SK-N-SH treated with all-trans-retinoic acid at 6 μM for 48 hours (cell line): ENCODE measurements at regions not wholly inside any gene's neighbourhood (a gene's known extent, or its start where the extent isn't known, plus 50 kb on each side); places are given as distances from the start of the nearest gene placed in this dataset.

Experiments
- ARNTL ChIP-seq: fragments of 450-650 bp; formaldehyde crosslinking; IDR thresholded peaks from 2 replicates; pipeline ENCODE4 v1.5.0; 2020; ENCODE audit warnings: low read depth, mild to moderate bottlenecking, moderate library complexity, borderline replicate concordance
- CSDC2 ChIP-seq: fragments of 250-450 bp; sonication (Bioruptor Pico); IDR thresholded peaks from 2 replicates; pipeline ENCODE4 v1.5.0; 2020; ENCODE audit warnings: mild to moderate bottlenecking, moderate library complexity
- GLIS3 ChIP-seq: fragments of 250-450 bp; sonication (Bioruptor Pico); IDR thresholded peaks from 2 replicates; pipeline ENCODE4 v1.5.0; 2020; ENCODE audit warnings: mild to moderate bottlenecking, moderate library complexity
- ZFP3 ChIP-seq: fragments of 250-450 bp; sonication (Bioruptor Pico); IDR thresholded peaks from 2 replicates; pipeline ENCODE4 v1.5.0; 2020; ENCODE audit warnings: mild to moderate bottlenecking, moderate library complexity
- ZFP30 ChIP-seq: fragments of 450-650 bp; formaldehyde crosslinking; IDR thresholded peaks from 2 replicates; pipeline ENCODE4 v1.5.0; 2022; ENCODE audit warnings: mild to moderate bottlenecking, moderate library complexity
- TF ChIP-seq, protein P1 (sequence below): fragments of 250-450 bp; sonication (Bioruptor Pico); IDR thresholded peaks from 2 replicates; pipeline ENCODE4 v1.5.1; 2020; ENCODE audit warnings: low read depth, mild to moderate bottlenecking, moderate library complexity
- TF ChIP-seq, protein P2 (sequence below): fragments of 250-450 bp; sonication (Bioruptor Pico); IDR thresholded peaks from 2 replicates; pipeline ENCODE4 v1.8.0; 2020; ENCODE audit warnings: mild to moderate bottlenecking, moderate library complexity, borderline replicate concordance

DNA sequence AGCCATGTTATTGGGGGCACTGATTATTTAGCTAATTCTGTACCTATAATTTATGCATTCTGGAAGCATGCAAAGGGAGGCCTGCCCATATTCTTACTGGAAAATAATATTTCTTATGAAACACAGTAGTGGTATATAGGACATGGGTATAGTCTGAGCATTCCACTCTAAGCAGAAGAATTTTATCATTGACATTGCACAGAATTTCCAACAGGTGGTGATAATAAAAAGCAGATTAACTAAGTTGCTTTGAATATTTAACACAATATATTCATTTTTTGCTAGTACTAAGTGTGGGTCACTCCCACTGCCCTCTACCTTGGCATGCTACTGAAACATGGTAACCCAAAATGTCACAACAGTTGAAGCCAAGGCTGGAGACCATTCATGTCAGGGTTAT lies 728.8 kb upstream of the FAT3 start:
- no peak for TF ChIP-seq ZFP30 (CRISPR knock-in tag)
- TF ChIP-seq, protein P1, sequence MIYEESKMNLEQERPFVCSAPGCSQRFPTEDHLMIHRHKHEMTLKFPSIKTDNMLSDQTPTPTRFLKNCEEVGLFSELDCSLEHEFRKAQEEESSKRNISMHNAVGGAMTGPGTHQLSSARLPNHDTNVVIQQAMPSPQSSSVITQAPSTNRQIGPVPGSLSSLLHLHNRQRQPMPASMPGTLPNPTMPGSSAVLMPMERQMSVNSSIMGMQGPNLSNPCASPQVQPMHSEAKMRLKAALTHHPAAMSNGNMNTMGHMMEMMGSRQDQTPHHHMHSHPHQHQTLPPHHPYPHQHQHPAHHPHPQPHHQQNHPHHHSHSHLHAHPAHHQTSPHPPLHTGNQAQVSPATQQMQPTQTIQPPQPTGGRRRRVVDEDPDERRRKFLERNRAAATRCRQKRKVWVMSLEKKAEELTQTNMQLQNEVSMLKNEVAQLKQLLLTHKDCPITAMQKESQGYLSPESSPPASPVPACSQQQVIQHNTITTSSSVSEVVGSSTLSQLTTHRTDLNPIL (CRISPR knock-in tag): no peak
- TF ChIP-seq ARNTL (CRISPR knock-in tag): no peak
- TF ChIP-seq GLIS3 (CRISPR knock-in tag): no peak
- TF ChIP-seq, protein P2, sequence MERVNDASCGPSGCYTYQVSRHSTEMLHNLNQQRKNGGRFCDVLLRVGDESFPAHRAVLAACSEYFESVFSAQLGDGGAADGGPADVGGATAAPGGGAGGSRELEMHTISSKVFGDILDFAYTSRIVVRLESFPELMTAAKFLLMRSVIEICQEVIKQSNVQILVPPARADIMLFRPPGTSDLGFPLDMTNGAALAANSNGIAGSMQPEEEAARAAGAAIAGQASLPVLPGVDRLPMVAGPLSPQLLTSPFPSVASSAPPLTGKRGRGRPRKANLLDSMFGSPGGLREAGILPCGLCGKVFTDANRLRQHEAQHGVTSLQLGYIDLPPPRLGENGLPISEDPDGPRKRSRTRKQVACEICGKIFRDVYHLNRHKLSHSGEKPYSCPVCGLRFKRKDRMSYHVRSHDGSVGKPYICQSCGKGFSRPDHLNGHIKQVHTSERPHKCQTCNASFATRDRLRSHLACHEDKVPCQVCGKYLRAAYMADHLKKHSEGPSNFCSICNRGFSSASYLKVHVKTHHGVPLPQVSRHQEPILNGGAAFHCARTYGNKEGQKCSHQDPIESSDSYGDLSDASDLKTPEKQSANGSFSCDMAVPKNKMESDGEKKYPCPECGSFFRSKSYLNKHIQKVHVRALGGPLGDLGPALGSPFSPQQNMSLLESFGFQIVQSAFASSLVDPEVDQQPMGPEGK (CRISPR knock-in tag): no peak
- no peak for TF ChIP-seq CSDC2 (CRISPR knock-in tag)
- TF ChIP-seq ZFP3 (CRISPR knock-in tag): no peak
